ENCODE measurements at regions not wholly inside any gene's neighbourhood (a gene's known extent, or its start where the extent isn't known, plus 50 kb on each side); places are given as distances from the start of the nearest gene placed in this dataset.
"Not testable (repeated sequence)": the region's sequence is repeated elsewhere in the genome, so short reads cannot be mapped to it uniquely, and the experiment has no call there.

DNA sequence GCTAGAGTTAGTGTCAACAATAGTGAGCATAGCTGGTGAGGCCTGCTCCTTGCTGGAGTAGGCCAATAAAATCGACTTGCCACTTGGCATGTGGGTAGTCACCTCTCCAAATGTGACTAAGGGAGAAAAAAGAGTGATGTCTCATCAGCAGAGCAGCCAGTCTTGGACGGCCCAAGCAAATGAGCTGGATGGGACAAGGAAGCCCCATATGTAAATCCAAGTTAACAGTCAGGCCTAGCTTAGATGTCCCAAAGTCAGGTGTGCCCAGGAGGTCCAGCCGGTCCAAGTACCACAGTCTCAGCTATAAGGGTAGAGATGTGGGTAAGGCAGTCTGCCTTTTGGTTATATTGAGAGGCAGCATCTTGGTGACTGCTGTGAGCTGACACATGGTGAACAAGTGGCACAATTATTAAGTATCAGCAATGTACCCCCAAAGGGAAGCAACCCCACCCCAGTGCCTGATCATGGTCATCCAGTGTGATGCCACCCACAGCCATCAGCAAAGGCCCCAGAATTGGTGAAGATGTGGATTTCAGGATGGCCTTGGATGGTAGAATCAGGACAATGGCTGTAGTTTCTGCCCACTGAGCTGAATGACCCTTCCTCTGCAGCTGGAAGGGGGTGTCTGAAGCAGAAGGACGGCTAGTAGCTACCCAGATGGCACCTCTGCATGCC lies 83.4 kb downstream of the TNFRSF13B start:
- DNase-seq: no peak

DNA sequence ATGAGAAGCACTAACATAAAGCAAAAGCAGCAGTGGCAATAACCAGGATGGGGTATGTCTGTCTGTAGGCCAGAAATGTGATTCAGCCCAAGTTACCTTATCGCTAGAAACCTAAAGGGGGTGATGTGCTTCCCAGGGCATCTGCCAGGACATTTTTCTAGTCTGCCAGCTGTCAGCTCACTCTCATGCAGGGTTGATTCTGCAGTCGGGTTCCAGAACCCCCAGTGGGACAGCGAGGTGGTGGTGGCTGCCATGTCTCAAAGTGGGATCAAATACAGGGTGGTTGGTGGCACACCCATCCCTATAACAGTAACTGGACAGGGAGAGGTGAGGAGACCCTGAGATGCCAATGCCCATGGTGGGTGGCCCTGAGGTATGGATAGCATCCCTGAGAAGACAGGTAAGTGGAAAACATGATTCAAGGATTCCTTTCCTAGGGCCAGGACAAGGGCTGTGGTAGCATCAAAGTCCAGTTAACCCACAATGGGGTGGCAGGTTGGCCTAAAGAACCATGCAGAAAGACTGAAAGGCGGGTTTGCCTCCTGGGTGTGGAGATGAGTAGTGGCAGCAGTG lies 84.3 kb downstream of the TNFRSF13B start:
- no peak for DNase-seq

DNA sequence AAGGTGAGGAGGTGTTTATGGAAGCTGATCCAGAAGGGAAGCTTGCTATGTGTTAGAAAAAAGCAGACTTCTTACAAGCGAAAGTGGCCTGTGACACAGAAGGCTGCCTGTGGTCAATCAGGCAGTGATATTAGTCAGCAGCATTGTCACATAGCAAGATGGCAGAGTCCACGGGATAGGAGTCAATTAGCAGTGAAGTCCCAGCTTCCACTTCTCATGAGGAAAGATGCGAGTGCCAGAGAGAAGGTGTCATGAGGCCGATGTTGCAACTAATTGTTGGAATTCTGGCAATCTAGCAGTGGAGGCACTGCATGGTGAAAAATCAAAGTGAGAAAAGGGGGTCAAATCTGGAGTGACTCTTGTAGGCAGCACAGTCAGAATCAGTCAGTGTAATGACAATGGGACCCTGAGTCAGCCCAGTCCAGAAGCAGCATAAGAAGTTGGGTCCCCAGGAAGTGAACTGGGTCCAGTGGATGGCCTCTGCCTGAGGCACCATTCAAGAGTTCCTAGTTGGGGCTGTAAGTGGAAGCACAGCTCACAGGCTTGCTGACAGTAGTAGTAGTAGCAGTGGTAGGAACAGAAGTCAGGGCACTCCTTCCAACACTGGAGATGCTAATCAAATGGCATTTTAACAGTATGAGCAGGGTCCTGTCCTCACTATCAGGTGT lies 85.1 kb downstream of the TNFRSF13B start:
- DNase-seq: no peak

DNA sequence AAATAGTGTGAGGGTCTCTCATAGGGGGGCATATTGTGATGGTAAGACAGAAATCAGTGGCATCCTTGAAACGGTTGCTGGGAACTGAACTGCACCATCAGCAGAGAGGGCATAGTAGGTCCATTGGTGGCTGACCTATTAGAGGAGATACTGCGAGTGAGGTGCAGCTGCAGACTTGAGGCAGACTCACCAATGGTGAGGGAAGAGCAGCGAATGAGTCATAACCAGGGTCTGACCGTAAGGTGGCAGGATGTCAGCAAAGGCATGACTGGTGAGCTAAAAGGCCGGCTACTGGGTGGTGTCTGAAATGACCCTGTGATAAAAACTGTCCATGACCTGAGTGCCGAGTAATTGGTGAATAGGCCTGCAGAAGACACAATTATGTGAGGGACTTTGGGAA lies 86.7 kb downstream of the TNFRSF13B start:
- not testable (repeated sequence) for DNase-seq

DNA sequence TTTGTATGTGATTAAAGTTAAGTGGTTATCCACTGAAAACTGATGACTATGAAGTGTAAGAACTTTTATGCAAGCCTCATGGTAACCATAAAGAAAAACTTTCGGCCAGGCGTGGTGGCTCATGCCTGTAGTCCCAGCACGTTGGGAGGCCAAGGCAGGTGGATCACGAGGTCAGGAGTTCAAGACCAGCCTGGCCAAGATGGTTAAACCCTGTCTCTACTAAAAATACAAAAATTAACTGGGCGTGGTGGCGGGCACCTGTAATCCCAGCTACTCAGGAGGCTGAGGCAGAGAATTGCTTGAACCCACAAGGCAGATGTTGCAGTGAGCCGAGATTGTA lies 89.0 kb downstream of the TNFRSF13B start:
- not testable (repeated sequence) for DNase-seq

DNA sequence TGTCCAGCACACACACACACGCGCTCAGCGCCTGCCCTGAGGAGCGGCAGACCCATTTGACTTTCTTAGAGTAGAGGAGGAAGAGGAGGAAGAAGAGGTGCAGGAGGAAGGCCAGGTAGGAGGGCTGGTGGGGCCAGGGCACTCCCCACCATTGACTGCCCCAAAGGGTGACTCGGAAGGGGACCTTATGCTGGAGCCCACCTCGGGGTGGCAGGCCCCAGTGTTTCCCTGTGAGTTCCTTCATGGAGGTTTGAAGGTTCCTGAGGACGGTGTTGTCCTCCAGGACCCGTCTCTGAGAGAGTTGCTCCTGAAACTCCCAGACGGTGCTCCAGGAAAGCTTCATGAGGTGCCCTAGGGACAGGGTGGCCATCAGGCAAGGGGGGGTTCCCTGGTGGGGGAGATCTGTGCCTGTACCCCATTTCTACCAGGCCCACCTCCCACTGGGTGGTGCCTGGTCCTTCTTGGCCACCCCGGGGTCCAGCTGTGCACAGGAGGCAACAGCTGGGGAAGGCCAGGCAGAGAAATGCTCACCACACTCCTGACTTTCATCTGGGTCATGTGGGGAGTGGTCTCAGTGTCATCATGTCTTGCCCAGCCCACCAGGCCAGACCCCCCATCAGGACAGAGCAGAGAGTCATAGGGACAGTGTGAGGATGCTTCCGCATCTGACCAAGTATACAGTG lies 89.5 kb downstream of the TNFRSF13B start:
- no peak for DNase-seq

DNA sequence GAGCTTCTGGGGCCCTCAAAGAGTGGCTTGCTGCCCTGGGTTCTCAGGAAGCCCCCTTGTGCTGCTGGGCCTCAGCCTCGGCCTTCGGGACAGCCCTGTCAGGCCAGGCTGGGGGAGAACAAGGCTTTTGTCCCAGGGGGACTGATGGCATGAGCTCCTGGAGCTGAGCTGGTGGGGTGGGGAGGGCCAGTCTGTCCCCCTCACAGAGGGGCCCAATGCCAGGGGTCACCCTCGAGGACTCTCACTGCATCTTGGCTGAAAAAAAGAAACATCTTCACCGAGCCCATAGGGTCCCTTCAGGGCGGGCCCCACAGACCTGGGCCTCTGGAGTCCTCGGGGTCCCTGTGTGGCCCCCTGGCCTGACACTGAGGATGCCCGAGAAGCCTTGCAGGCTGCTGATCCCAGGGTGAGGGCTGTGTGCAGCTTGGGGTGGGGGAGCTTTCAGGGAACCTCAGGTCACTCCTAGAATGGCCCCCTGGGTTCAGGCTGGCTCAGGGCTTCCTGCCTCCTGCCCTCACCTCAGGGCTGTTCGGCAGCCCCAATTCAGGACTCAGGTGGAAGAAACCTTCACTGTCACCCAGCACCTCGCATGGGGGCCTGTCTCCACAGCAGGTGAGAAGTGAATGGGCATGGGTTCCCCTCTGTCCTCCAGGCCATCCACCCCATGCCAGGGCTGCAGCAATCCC lies 90.5 kb downstream of the TNFRSF13B start:
- DNase-seq: no peak

DNA sequence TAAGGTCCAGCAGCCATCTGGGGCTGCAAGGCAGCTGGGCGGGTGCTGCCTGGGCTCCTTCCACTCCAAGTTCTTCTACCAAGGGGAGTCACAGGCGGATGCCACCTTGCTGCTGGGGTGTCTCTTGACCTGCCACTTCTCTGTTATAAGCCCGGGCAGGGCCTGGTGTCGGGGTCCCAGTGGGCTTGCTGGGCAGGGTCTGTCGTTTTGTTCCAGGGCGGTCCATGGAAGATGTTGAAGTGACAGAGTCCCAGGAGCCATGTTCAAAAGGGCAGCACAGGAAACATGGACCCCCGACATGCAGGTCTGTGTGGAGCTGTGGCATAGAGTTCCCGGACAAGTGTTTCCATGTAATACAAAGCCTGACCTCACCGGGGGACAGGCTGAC lies 91.1 kb downstream of the TNFRSF13B start:
- no peak for DNase-seq

DNA sequence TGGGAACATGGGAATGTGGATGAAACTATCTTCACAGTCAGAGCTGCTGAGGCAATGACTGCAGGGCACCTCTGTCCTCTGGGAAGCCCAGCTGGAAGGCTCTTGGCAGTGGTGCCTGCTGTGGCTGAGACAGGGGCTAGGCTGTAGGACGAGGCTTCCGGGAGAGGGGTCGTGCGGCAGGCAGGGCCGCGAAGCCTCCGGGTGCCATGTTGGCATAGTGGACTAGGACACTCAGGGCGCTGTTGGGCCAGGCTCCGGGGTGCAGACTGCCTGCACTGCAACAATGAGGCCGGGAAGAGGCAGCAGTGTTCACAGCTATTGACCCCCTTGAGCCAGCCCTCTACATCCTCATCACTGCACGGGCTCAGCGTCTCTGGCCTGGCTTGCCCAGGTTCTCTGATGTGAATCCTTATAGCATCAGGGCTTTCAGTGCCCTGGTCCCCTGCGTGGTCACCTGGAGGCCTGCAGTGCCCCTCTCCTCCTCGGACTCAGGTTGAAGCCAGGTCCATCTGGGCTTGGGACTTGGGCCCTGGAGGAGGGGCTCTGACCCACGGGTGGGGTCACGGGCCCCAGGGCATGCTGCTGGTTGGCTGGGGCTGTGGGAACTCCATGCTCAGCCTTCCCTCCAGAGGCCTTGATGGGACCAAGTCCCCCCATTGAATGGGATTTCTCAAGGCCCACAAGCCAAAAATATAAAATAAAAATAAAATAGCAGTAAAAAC lies 91.6 kb downstream of the TNFRSF13B start:
- DNase-seq: no peak

DNA sequence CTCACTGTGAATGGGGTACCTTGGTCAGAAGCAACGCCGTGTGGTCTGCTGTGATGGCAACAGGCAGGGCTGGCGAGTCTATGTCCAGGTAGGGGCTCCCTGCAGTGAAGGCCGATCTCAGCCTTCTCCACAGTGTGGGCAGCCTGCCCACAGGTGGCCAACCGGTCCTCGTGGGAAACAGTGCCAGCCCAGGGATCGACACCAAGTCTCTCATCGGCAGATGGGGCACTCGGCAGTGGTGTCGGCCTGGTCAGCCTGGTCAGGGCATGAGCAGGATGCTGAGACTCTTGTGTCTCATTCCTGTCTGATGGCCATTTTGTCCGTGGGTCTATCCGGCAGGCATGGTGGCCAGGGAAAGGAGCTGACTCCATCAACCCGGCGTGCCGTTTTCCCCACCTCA lies 92.2 kb downstream of the TNFRSF13B start:
- no peak for DNase-seq

DNA sequence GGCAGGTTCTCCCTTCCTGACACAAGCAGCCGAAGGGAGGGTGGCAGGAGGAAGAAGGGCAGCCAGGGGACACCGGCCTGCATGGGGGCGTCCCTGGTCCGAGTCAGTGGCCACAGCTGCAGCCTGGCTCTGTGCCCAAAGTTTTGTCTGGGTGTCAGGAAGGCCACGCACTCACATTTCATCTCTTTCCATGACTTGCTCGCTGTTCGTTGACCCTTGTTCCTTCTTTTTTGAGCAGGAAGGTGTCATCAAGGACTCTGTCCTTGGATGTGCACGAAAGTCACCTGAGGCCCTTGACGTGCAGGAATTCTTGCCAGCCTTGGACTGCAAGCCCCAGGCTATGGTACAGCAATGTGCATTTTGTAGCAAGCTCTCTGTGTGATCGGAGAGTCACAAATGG lies 93.3 kb downstream of the TNFRSF13B start:
- DNase-seq: no peak

DNA sequence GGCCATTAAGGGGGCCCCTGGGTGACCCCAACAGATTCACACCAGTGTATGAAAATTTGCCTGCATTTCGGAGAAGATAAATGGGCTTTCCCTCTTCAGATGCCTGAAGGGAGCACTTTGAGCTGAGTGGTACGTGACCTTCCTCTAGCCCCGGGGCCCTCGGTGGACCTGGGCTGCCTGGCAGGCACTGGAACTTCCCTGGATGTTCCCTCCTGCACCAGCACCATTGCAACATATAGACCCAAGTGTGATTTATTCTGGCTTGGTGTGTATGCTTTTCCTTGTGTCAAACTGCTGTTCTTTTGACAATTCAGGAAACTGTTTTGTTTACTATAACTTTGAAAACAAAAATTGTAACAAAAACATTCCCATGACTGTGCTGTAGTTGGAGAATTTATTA lies 93.8 kb downstream of the TNFRSF13B start:
- no peak for DNase-seq

DNA sequence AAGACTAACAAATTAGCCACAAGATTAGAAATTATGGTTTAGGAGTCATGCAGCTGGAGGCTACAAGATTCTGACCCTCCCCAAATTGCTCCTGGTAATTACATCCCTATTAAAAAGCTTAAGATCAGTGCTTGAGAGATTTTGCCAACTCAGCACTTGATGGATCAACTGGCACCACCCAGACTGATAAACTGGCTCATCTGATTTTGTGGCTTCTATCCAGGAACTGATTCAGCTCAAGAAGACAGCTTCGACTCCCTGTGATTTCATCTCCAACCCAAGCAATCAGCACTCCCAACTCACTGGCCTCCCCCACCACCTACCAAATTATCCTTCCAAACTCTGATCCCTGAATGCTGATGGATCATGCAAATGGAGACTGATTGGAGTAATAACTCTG lies 94.8 kb downstream of the TNFRSF13B start:
- peak; percentile 11 for DNase-seq

DNA sequence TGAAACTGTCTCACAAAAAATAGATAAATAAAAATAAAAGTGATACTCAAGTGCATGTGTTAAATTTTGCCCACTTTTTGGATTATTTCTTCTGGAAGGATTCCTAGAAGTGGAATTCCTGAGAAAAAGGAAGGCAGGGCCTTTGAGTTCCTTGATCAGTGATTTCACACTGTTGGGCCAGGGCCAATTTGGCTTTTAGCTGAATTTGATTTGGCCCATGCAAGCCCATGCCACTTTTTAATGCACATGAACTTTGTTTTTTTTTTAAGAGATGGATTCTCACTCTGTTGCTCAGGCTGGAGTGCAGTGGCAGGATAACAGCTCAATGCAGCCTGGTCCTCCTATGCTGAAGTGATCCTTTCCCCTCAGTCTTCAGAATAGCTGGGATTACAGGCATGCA lies 96.3 kb downstream of the TNFRSF13B start:
- DNase-seq: no peak

DNA sequence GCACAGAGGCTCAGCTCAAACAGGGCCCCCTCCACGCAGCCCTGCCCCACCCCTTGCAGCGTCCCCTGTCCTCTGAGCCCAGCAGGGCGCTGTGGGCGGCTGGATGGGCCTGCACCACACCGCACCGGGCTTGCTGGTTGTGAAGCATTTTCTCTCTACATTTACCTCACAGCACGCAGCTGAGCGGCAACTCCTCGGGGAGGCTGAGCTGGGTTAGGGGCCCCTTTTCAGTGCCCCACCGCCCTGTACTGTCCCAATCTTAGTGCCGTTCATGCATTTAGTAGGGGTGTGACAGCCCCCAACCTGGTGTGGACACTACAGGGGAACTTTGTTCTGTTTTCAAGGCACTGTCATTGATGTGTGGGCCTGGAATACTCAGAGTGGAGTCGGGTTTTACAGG lies 97.7 kb downstream of the TNFRSF13B start:
- DNase-seq: not testable (repeated sequence)

DNA sequence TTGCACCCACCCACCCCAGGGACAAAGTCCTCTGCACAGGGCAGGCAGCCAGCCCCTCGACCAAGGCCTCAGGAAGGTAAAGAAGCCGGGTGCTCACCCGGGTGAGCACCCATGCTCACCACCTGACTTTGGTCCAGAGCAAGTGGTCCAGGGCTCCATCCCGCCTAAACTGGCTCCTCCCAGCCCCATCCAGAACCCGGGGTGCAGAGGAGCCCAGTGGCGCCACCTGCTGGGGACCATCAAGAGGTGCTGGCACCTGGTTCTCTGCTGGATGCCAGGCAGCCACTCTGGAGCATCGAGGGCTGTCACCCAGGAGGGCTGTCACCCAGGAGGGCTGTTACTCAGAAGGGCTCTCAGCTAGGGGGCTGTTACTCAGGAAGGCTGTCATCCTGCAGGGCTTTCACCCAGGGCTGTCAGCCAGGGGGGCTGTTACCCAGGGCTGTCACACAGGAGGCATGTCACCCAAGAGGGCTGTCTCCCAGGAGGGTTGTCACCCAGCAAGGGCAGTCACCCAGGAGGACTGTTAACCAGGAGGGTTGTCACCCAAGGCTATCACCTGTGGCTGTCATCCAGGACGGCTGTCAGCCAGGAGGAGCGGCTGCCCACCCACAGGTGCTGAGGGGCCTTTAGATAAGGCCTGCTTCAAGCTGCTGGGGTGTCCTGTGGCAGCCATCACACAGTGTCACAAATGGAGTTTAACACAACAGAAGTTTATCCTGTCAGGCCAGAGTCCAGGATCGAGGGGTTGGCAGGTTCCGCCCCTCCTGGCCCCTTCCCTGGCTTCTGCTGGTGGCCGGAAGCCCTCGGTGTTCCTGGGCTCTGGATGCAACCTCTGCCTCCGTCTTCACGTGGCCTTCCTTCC lies 98.5 kb downstream of the TNFRSF13B start:
- DNase-seq: peak; percentile 54

DNA sequence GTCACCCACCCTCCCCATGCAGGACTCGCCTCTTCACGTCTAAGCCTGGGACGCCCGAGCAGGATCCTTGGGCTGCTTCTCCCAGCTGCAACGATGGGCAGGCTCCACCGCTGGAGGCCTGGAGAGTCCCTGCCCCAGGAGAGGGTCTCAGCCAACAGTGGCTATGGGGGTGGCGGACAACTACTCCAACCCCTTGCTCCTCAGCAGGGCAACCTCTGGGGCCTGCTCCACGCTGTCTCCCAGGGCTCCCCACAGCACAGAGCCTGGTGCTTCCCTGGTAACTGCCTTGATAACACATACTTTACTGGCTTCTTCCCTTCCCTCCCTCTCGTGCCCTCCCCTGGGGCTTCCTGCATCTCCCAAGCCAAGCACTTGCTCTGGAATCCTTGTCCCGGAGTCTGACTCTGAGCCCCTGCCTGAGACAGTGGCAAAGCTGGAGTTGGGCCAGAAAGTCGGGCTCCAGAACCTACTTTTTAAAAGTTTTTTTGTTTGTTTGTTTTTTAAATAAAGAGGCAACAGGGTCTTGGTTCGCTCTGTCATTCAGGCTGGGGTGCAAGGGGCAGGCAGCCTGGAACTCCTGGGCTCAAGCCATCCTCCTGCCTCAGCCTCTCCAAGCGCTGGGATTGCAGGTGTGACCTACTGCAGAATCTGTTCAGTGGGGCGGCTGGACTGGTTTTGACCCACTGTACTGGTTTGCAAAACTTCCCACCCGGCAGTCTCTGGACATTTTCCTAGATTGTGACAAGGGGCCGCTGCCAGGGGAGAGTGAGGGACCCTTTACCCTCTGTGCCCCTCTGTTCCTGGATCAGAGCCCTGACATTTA lies 99.4 kb downstream of the TNFRSF13B start:
- DNase-seq: no peak

DNA sequence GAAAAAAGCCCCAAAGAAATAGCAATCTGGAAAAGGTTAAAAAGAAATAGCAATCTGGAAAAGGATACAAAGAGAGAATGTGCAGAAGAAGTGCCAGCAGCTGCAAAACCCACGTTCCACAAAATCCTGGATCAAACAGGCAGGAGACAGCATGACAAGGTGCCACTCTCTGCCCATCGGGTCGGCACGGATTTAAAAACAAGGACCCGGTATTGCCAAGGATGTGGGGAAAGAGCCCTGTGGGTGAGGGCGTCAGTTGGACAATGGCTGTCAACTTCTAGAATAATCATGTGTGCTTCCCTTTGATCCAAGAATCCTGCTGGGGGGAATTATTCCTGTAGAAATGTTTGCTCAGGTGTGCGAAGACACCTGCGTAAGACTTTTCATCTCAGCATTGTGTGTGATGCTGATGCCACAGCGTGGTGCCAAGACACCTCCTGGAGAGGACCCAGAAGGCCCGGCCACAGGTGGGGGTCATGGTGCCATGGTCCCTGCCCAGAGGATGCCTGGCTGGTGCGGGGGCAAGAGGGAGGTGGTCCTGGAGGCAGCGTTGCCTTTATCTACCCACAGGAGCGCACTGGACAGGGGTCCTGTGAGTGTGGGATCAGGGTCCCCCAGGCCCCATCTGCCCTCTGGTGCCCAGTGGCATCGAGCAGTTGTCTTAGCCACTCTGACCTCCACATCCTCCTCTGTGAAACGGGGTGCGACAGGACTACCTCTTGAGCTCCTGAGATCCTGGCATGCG lies 100.3 kb downstream of the TNFRSF13B start:
- not testable (repeated sequence) for DNase-seq

DNA sequence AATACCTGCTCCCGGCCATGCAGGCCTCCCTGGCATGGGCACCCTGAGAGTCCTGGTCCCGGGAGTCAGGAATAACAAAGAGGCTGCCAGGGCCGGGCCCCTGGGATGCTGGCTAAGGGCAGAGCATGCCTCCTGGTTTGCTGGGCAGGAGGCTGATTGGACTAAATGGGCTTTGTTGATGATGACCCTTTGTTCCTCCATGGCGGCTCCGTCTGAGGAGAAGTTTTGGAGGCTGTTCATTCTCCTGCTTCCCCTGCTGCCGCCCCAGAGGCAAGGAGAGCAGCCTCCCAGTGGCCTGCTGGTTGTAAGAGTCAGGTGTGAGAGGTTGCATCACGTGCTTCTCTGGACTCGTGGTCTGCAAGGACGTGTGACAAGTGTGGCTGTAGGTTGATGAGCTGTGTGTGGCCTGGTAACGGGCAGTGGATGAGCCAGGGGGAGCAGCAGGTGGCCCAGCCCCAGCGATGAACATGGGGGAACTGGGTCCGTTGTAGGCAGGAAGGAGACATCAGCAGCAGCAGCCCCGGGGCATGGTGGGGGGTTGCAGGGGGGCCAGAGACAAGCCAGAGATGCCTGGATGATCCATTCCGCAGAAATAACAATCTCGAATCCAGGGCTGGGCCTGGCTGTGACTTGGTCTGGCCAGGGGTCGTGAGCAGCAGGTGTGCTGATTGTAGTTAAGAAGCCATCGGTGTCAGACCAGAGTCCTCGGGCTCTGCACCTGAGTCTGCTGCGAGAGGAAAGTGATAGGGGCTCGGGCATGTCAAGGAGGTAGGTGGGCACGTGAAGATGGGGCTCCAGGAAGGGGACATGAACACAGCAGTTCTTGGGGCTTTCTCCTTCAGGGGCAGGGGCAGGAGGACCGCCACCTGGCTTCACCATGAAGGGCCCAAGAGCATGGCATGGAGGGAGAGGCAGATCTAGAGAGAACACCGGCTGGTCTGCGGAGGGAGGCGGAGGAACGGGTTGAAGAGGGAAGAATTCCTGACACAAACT lies 101.4 kb downstream of the TNFRSF13B start:
- DNase-seq: no peak
